Gastrocnemius medialis (tissue), 4 donors: ENCODE measurements at regions not wholly inside any gene's neighbourhood (a gene's known extent, or its start where the extent isn't known, plus 50 kb on each side); places are given as distances from the start of the nearest gene placed in this dataset.

Experiments
- POLR2A ChIP-seq, 2 donors: fragments of 450-650 bp; IDR thresholded peaks; one replicate each; pipeline ENCODE4 v1.6.1; 2017; ENCODE audit warnings: antibody characterized with exemption in 2 of 2, mild to moderate bottlenecking in 2 of 2, moderate library complexity in 2 of 2
- TF ChIP-seq, protein P1 (sequence below), 5 experiments: fragments of 450-650 bp in 3 of 5; fragments of 200-600 bp in 2 of 5; sonication (generic) in 2 of 5; IDR thresholded peaks in 4 of 5; conservative IDR thresholded peaks in 1 of 5; 1 replicate in 4 of 5; 2 replicates in 1 of 5; pipeline ENCODE4 v1.5.1; 2016 to 2019; ENCODE audit warnings: antibody characterized with exemption in 5 of 5, mild to moderate bottlenecking in 3 of 5, moderate library complexity in 3 of 5

DNA sequence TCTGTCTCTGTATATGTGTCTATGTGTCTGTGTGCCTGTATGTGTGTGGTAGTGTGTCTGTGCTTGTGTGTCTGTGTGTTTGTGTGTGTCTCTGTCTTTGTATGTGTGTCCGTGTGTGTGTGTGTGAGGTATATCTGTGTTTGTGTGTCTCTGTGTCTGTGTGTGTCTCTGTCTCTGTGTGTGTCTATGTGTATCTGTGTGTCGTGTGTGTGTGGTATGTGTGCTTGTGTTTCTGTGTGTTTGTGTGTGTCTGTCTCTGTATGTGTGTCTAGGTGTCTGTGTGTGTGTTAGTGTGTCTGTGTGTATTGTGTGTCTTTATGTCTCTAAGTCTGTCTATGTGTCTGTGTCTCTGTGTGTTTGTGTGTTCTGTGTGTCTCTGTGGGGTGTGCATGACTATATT, 158.6 kb downstream of the TMEM121 start:
- no peak for TF ChIP-seq POLR2A (IDR thresholded peaks at IDR 0.05)
- TF ChIP-seq, protein P1, sequence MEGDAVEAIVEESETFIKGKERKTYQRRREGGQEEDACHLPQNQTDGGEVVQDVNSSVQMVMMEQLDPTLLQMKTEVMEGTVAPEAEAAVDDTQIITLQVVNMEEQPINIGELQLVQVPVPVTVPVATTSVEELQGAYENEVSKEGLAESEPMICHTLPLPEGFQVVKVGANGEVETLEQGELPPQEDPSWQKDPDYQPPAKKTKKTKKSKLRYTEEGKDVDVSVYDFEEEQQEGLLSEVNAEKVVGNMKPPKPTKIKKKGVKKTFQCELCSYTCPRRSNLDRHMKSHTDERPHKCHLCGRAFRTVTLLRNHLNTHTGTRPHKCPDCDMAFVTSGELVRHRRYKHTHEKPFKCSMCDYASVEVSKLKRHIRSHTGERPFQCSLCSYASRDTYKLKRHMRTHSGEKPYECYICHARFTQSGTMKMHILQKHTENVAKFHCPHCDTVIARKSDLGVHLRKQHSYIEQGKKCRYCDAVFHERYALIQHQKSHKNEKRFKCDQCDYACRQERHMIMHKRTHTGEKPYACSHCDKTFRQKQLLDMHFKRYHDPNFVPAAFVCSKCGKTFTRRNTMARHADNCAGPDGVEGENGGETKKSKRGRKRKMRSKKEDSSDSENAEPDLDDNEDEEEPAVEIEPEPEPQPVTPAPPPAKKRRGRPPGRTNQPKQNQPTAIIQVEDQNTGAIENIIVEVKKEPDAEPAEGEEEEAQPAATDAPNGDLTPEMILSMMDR (IDR thresholded peaks at IDR 0.05 in 4 of 5, conservative IDR thresholded peaks at IDR 0.05 in 1 of 5): no peak
